ENCODE measurements at regions not wholly inside any gene's neighbourhood (a gene's known extent, or its start where the extent isn't known, plus 50 kb on each side); places are given as distances from the start of the nearest gene placed in this dataset.

DNA sequence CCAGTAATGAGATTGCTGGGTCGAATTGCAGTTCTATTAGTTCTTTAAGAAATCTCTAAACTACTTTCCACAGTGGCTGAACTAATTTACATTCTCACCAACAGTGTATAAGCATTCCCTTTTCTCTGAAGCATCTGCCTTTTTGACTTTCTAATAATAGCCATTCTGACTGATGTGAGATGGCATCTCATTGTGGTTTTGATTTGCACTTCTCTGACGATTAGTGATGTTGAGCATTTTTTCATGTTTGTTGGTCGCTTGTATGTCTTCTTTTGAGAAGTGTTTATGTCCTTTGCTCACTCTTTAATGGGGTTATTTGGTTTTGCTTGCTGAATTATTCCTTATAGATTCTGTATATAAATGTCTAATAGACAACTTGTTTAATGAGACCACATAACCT lies 69.6 kb upstream of the UGP2 start:
- no peak overlapping the region for H3K27ac ChIP-seq (ENCODE audit: low read length)
- H4K20me1 ChIP-seq (ENCODE audit: insufficient read depth, low read length): no peaks in the 10 kb centered on the region
- H3K4me1 ChIP-seq (ENCODE audit: low read length): no peaks in the 10 kb centered on the region
- H3K4me3 ChIP-seq (ENCODE audit: low read length): no peak overlapping the region
- H3K9me3 ChIP-seq (replicated peaks; ENCODE audit: insufficient read depth, low read length): no peaks in the 10 kb centered on the region
- DNase-seq: no peak
- H3K9ac ChIP-seq (ENCODE audit: low read length): no peak overlapping the region
- H3K4me2 ChIP-seq (ENCODE audit: low read depth, low read length): no peak overlapping the region
- H3K79me2 ChIP-seq (ENCODE audit: low read length): no peaks in the 10 kb centered on the region
- H3F3A ChIP-seq (ENCODE audit: insufficient read depth, low read length): no peaks in the 10 kb centered on the region
- no peak overlapping the region for H2AFZ ChIP-seq (ENCODE audit: low read length)
- H3K9me2 ChIP-seq (replicated peaks; ENCODE audit: insufficient read depth, low read length): no peaks in the 10 kb centered on the region
- no peaks in the 10 kb centered on the region for H3K27me3 ChIP-seq (replicated peaks; ENCODE audit: insufficient read depth, low read length)
- no peak for TF ChIP-seq EZH2phosphoT487 (IDR thresholded peaks at IDR 0.05; ENCODE audit: low read length)
- no peak for TF ChIP-seq EZH2 (optimal IDR thresholded peaks at IDR 0.05; ENCODE audit: low read depth, low read length)
- TF ChIP-seq, protein P1, sequence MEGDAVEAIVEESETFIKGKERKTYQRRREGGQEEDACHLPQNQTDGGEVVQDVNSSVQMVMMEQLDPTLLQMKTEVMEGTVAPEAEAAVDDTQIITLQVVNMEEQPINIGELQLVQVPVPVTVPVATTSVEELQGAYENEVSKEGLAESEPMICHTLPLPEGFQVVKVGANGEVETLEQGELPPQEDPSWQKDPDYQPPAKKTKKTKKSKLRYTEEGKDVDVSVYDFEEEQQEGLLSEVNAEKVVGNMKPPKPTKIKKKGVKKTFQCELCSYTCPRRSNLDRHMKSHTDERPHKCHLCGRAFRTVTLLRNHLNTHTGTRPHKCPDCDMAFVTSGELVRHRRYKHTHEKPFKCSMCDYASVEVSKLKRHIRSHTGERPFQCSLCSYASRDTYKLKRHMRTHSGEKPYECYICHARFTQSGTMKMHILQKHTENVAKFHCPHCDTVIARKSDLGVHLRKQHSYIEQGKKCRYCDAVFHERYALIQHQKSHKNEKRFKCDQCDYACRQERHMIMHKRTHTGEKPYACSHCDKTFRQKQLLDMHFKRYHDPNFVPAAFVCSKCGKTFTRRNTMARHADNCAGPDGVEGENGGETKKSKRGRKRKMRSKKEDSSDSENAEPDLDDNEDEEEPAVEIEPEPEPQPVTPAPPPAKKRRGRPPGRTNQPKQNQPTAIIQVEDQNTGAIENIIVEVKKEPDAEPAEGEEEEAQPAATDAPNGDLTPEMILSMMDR (IDR thresholded peaks at IDR 0.05; ENCODE audit: low read length): no peak
- no peaks in the 10 kb centered on the region for H3K36me3 ChIP-seq (replicated peaks; ENCODE audit: insufficient read depth, low read length)

DNA sequence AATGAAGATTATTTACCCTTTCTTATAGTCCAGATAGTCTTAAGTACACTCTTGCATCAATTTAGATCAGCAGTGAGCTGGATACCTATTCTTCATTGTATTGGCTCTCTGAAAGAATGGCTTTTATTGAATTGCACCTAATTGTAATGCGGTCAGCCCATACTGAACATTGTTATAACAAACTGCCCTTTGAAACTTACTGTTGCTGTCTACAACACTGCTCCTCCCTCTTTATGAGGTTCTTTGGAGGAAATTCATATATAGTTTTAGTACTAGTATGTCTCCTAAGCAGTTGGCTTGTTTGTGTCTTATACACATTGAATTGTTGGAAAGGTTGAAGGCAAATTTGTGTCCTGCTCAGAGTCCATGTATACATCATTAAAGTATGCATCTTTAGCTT lies 66.5 kb upstream of the UGP2 start:
- no peak for DNase-seq
- no peaks in the 10 kb centered on the region for H3K4me1 ChIP-seq (ENCODE audit: low read length)
- H3F3A ChIP-seq (ENCODE audit: insufficient read depth, low read length): no peaks in the 10 kb centered on the region
- no peak overlapping the region for H3K4me2 ChIP-seq (ENCODE audit: low read depth, low read length)
- H3K27ac ChIP-seq (ENCODE audit: low read length): no peak overlapping the region
- H3K9me3 ChIP-seq (replicated peaks; ENCODE audit: insufficient read depth, low read length): no peaks in the 10 kb centered on the region
- H3K79me2 ChIP-seq (ENCODE audit: low read length): no peaks in the 10 kb centered on the region
- H3K9ac ChIP-seq (ENCODE audit: low read length): no peak overlapping the region
- TF ChIP-seq EZH2phosphoT487 (IDR thresholded peaks at IDR 0.05; ENCODE audit: low read length): no peak
- TF ChIP-seq, protein P1 (IDR thresholded peaks at IDR 0.05; ENCODE audit: low read length): no peak
- TF ChIP-seq EZH2 (optimal IDR thresholded peaks at IDR 0.05; ENCODE audit: low read depth, low read length): no peak
- no peaks in the 10 kb centered on the region for H3K36me3 ChIP-seq (replicated peaks; ENCODE audit: insufficient read depth, low read length)
- no peaks in the 10 kb centered on the region for H4K20me1 ChIP-seq (ENCODE audit: insufficient read depth, low read length)
- H3K9me2 ChIP-seq (replicated peaks; ENCODE audit: insufficient read depth, low read length): no peaks in the 10 kb centered on the region
- H3K27me3 ChIP-seq (replicated peaks; ENCODE audit: insufficient read depth, low read length): no peaks in the 10 kb centered on the region
- no peak overlapping the region for H3K4me3 ChIP-seq (ENCODE audit: low read length)
- no peak overlapping the region for H2AFZ ChIP-seq (ENCODE audit: low read length)

DNA sequence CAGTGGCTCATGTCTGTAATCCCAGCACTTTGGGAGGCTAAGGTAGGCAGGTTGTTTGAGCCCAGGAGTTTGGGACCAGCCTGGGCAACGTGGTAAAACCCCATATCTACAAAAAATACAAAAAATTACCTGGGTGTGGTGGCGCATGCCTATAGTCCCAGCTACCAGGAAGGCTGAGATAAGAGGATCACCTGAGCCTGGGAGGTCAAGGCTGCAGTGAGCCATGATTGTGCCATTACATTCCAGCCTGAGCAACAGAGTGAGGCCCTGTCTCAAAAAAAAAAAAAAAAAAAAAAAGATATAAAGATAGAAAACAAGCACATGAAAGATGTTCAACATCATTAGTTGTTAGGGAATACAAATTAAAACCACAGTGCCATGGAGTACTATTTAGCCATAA lies 65.3 kb upstream of the UGP2 start:
- Histone ChIP-seq H3K79me2 (ENCODE audit: low read length) (no peaks in the 10 kb centered on the region), H3K9me3 (replicated peaks; ENCODE audit: insufficient read depth, low read length) (no peaks in the 10 kb centered on the region), H4K20me1 (ENCODE audit: insufficient read depth, low read length) (no peaks in the 10 kb centered on the region), H3K36me3 (replicated peaks; ENCODE audit: insufficient read depth, low read length) (no peaks in the 10 kb centered on the region), H3K9ac (ENCODE audit: low read length) (no peak overlapping the region), H3F3A (ENCODE audit: insufficient read depth, low read length) (no peaks in the 10 kb centered on the region), H3K27me3 (replicated peaks; ENCODE audit: insufficient read depth, low read length) (no peaks in the 10 kb centered on the region), H2AFZ (ENCODE audit: low read length) (no peak overlapping the region), H3K4me3 (ENCODE audit: low read length) (no peak overlapping the region), H3K27ac (ENCODE audit: low read length) (no peak overlapping the region), H3K9me2 (replicated peaks; ENCODE audit: insufficient read depth, low read length) (no peaks in the 10 kb centered on the region), H3K4me2 (ENCODE audit: low read depth, low read length) (no peak overlapping the region), H3K4me1 (ENCODE audit: low read length) (no peaks in the 10 kb centered on the region)
- no peak for DNase-seq
- TF ChIP-seq EZH2 (optimal IDR thresholded peaks at IDR 0.05; ENCODE audit: low read depth, low read length) (no peak), EZH2phosphoT487 (IDR thresholded peaks at IDR 0.05; ENCODE audit: low read length) (no peak)
- TF ChIP-seq, protein P1 (IDR thresholded peaks at IDR 0.05; ENCODE audit: low read length): no peak
